HL-60 (cell line): ENCODE measurements at regions not wholly inside any gene's neighbourhood (a gene's known extent, or its start where the extent isn't known, plus 50 kb on each side); places are given as distances from the start of the nearest gene placed in this dataset.

Source experiments
- DNase-seq, 2 experiments: peaks; one replicate each; pipeline ENCODE4 v3.0.0-alpha.2; 2010 to 2020; ENCODE audit warnings: low read depth in 1 of 2, low spot score in 1 of 2
- H3K27ac ChIP-seq: fragments of 250-450 bp; sonication (Bioruptor Pico); replicated peaks from 2 replicates; pipeline ENCODE4 v1.5.1; 2020; ENCODE audit warnings: mild to moderate bottlenecking, moderate library complexity
- H3K27me3 ChIP-seq: fragments of 250-450 bp; sonication (Bioruptor Pico); 2 replicates; pipeline ENCODE4 v1.5.1; 2021; ENCODE audit warnings: mild to moderate bottlenecking, moderate library complexity; ENCODE audit not compliant: insufficient read depth, poor library complexity, severe bottlenecking
- H3K4me3 ChIP-seq: replicated peaks from 2 replicates; pipeline ENCODE4 v1.5.1; 2011; ENCODE audit warnings: mild to moderate bottlenecking, control low read depth, low read length; ENCODE audit not compliant: insufficient read depth
- CTCF ChIP-seq: IDR thresholded peaks from one replicate; pipeline ENCODE4 v1.5.1; 2011; ENCODE audit warnings: low read length, control low read depth, inconsistent platforms; ENCODE audit not compliant: insufficient read depth
- GABPA ChIP-seq: IDR thresholded peaks from 2 replicates; pipeline ENCODE4 v1.6.1; 2012; ENCODE audit warnings: low read depth
- POLR2AphosphoS5 ChIP-seq: IDR thresholded peaks from 2 replicates; pipeline ENCODE4 v1.6.1; 2012; ENCODE audit warnings: low read depth
- REST ChIP-seq: IDR thresholded peaks from 2 replicates; pipeline ENCODE4 v1.6.1; 2012; ENCODE audit warnings: low read depth; ENCODE audit not compliant: insufficient replicate concordance
- SPI1 ChIP-seq: IDR thresholded peaks from 2 replicates; pipeline ENCODE4 v1.6.1; 2012; ENCODE audit warnings: low read depth, mild to moderate bottlenecking, borderline replicate concordance

DNA sequence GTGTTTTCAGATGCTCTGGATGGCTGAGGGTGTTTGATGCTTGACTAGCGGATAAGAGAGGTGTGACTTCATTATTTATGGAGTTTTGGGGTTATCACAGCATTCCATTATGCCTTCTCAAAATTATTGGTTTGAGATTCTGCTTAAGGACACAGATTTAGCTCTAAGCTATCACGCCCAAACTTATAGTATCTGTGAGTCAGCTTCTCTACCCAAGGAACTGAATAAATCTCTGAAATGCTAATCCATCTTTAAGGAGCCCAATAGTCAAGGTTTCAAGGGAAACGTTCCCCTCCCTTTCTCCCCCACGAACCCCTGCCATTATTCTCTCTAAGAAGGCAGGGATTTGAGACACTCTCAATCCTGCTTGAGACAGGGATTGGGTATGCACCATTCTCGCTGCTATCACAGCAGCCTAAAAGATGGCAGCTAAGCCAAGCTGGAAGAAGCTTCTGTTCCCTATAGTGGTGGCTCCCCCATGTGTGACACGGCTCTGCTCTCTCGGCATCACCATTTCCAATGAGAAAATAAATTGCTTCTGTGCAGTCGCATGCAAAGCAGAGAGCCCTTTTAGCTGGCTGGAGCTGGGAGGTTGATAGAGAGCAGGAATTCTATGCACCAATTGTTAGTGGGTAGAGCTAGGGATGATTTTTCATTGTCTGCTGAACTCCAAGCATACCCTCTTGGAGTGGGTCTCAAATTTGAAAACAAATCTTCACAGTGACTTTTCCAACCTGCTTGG lies 151.1 kb downstream of the IL20RB start:
- DNase-seq, result no peak
- Histone ChIP-seq H3K27me3 (no peaks in the 10 kb centered on the region), H3K27ac (no peak overlapping the region), H3K4me3 (no peak overlapping the region)
- TF ChIP-seq CTCF, result no peak
- TF ChIP-seq REST, result no peak
- no peak for TF ChIP-seq GABPA
- no peak for TF ChIP-seq SPI1
- TF ChIP-seq POLR2AphosphoS5, result no peak

DNA sequence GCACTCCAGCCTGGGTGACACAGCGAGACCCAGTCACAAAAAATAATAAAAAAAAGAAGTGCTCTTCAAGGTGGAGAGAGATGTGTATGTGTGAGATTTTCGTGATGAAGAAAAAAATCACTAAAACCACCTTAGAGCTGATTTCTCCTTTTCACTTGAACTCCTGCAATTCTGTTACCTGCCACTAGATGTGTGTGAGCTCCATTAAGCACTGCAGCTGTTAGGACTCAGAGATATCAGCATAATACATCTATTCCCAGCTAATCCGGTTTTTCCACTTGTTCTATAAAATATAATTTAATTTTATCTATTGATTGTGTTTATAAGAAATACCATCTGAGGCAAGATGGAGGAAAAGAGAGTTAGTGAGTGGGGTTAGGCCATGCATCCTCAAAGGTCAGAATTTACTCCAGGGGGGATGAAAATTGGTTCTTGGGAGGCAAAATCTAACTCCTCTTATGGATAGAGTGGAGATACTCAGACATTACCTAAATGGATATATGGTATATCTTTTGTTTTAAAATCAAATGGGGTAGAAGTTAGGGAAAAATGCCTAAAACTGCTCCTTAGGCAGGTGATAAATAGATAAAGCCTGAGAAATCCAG lies 152.7 kb downstream of the IL20RB start:
- TF ChIP-seq SPI1 (no peak), GABPA (no peak), POLR2AphosphoS5 (no peak), CTCF (peak; percentile 68), REST (no peak)
- Histone ChIP-seq H3K27me3 (no peaks in the 10 kb centered on the region), H3K4me3 (no peak overlapping the region), H3K27ac (no peak overlapping the region)
- no peak for DNase-seq

DNA sequence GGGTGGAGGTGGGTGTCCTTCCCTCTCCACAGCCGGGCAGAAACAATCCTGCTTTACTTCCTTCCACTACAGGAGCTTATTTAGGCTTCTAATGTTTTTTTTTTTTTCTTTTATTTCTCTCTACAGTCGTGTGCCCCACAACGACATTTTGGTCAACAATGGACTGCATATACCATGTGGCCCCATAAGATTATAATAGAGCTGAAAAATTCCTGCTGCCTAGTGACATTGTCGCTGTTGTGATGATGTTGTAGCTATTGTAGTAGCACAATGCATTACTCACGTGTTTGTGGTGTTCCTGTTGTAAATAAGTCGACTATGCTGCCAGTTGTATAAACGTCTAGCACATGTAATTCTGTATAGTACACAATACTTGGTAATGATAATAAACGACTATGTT lies 153.7 kb downstream of the IL20RB start:
- Histone ChIP-seq H3K27me3 (peaks cover 5% of the 10 kb centered on the region), H3K4me3 (no peak overlapping the region), H3K27ac (no peak overlapping the region)
- no peak for TF ChIP-seq GABPA
- TF ChIP-seq REST, result no peak
- no peak for TF ChIP-seq POLR2AphosphoS5
- TF ChIP-seq SPI1, result no peak
- no peak for TF ChIP-seq CTCF
- DNase-seq, result no peak
